ENCODE measurements at regions not wholly inside any gene's neighbourhood (a gene's known extent, or its start where the extent isn't known, plus 50 kb on each side); places are given as distances from the start of the nearest gene placed in this dataset.

DNA sequence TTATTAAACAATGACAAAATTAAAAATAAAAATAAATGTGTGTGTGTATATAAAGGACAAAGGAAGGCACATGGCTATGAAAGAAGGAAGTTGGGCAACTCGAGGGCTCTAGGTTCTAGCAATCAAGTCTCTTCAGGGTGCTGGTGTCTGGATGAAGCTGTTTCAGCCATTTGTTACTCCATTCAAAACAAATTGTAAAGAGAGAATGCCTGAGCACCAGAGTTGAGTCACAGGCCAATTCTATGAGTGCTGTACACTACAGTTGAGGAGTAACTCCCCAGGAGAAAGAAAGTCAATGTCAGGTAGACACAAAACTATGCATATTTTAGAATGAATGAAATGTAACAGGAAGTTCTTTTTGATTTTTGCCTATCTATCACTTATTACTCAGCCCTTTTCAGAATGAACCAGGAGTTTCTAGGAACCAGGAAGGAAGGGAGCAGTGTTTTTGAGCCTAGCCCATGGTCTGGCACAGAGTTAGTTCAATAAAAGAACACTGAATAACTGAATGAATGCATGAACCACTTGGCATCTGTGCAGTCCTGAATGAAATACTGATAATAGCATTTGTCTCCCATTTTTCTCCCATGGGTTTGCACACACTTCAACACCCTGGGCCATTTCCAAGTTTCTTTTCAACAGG, 151.7 kb upstream of the CPEB2 start:
- H3K36me3 Mint-ChIP-seq (ENCODE audit: low read depth, unreplicated experiment): no peaks in the 10 kb centered on the region
- H3K27me3 Mint-ChIP-seq (ENCODE audit: unreplicated experiment): peaks cover 2% of the 10 kb centered on the region
- DNase-seq (ENCODE audit: low spot score): no peak
- no peaks in the 10 kb centered on the region for H3K9me3 Mint-ChIP-seq (ENCODE audit: unreplicated experiment)
- no peak overlapping the region for H3K4me3 Mint-ChIP-seq (ENCODE audit: unreplicated experiment)
- TF ChIP-seq, protein P1, sequence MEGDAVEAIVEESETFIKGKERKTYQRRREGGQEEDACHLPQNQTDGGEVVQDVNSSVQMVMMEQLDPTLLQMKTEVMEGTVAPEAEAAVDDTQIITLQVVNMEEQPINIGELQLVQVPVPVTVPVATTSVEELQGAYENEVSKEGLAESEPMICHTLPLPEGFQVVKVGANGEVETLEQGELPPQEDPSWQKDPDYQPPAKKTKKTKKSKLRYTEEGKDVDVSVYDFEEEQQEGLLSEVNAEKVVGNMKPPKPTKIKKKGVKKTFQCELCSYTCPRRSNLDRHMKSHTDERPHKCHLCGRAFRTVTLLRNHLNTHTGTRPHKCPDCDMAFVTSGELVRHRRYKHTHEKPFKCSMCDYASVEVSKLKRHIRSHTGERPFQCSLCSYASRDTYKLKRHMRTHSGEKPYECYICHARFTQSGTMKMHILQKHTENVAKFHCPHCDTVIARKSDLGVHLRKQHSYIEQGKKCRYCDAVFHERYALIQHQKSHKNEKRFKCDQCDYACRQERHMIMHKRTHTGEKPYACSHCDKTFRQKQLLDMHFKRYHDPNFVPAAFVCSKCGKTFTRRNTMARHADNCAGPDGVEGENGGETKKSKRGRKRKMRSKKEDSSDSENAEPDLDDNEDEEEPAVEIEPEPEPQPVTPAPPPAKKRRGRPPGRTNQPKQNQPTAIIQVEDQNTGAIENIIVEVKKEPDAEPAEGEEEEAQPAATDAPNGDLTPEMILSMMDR (IDR thresholded peaks at IDR 0.05; ENCODE audit: unreplicated experiment): no peak
- no peak overlapping the region for H3K27ac Mint-ChIP-seq (ENCODE audit: unreplicated experiment)
- no peaks in the 10 kb centered on the region for H3K4me1 Mint-ChIP-seq (ENCODE audit: unreplicated experiment)

DNA sequence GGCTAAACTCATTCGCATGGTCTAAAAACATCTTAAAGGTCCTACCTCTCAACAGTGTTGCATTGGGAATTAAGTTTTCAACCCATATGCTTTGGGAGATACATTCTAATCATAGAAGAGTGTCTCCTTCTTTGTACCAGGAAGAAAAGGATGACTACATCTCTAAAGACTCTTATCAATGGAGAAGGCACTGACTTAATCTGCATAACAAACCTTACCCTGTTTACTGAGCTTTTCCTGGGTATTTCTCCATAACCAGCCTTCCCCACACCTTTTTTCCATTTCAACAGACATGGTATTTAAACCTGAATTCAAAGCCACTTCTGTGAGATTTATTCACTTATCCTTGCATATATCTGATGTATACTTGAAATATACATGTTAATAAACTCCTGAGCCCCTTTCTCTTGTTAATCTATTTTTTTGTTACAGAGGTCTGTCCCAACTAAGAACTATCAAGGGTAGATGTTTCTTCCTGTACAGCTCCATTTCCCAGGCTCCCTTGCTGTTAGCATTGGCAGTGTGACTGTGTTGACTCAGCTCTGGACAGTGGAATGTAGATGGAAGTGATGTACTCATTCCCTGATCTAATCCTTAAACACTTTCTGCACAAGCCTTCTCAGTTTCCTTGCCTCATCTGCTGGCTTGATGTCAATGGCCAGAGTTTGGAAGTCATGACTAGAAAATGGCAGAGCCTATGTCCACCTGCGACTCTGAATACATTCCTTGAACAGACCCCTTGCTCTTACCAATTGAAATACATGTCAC, 148.9 kb upstream of the CPEB2 start:
- H3K27me3 Mint-ChIP-seq (ENCODE audit: unreplicated experiment): peaks cover 2% of the 10 kb centered on the region

DNA sequence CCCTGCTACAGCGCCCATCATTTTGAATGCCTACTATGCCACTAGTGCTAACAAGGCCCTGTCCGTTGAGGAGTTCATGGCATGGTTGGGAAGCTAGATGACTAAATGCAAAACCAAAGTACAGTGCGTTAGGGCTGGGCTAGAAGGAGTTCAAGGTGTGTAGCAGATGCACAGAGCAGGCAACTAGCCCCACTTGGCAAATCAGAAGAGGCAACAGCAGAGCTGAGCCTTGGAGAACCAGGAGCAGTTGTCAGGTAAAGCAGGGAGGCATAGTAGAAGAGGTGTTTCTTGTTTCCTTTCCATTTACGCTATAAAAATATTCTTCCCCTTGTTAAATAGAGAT, 146.6 kb upstream of the CPEB2 start:
- no peaks in the 10 kb centered on the region for H3K4me1 Mint-ChIP-seq (ENCODE audit: unreplicated experiment)
- H3K4me3 Mint-ChIP-seq (ENCODE audit: unreplicated experiment): no peak overlapping the region
- DNase-seq (ENCODE audit: low spot score): no peak
- TF ChIP-seq, protein P1 (IDR thresholded peaks at IDR 0.05; ENCODE audit: unreplicated experiment): no peak
- peaks cover 2% of the 10 kb centered on the region for H3K27me3 Mint-ChIP-seq (ENCODE audit: unreplicated experiment)
- no peak overlapping the region for H3K27ac Mint-ChIP-seq (ENCODE audit: unreplicated experiment)
- H3K9me3 Mint-ChIP-seq (ENCODE audit: unreplicated experiment): no peaks in the 10 kb centered on the region
- H3K36me3 Mint-ChIP-seq (ENCODE audit: low read depth, unreplicated experiment): no peaks in the 10 kb centered on the region

More for the DNA sequence above, 148.9 kb upstream of the CPEB2 start:
- H3K4me1 Mint-ChIP-seq (ENCODE audit: unreplicated experiment): no peaks in the 10 kb centered on the region
- H3K9me3 Mint-ChIP-seq (ENCODE audit: unreplicated experiment): no peaks in the 10 kb centered on the region
- H3K36me3 Mint-ChIP-seq (ENCODE audit: low read depth, unreplicated experiment): no peaks in the 10 kb centered on the region
- TF ChIP-seq, protein P1 (IDR thresholded peaks at IDR 0.05; ENCODE audit: unreplicated experiment): no peak
- no peak overlapping the region for H3K27ac Mint-ChIP-seq (ENCODE audit: unreplicated experiment)
- DNase-seq (ENCODE audit: low spot score): no peak
- H3K4me3 Mint-ChIP-seq (ENCODE audit: unreplicated experiment): no peak overlapping the region

DNA sequence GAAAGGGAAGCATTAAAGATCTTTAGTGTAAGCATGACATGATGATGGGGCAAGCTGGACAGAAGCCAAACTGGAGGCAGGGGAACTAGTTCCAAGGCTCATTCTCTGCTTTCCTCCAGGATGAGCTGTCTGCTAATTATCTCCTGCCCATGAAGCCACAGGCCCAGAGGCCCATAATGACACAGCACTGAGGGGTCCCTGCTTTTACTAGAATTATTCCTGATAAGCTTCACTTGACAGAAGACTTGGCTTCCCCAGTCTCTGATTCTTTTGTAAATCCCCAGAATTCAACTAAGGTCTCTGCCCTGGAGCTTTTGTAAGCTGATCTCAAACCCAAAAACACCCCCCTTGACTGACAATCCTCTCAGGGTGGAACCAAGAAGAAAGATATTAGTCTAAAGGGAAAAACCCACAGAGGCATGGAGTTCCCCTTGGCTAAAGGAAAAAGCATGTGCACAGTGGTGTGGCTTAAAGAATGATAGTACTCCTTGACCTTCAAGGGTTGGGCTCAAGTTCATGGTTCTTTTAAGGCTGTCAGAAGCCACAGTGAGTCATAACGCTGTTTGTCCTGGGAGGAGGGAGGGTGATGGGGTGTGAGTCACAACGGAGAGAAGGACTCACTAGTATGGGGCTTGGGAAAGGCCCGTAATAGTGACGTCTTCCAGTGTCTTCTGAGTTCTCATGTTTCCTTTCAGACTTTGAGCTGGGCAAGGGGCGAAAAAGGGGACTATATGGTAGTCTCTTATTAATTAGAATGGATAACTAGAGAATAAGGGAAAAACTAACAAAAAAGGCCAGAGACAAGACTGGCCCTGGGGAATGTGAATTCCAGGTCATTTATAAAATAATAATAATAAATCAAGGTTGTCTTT, 146.0 kb upstream of the CPEB2 start:
- TF ChIP-seq, protein P1 (IDR thresholded peaks at IDR 0.05; ENCODE audit: unreplicated experiment): no peak
- Mint-ChIP-seq H3K36me3 (ENCODE audit: low read depth, unreplicated experiment) (no peaks in the 10 kb centered on the region), H3K27ac (ENCODE audit: unreplicated experiment) (no peak overlapping the region), H3K4me1 (ENCODE audit: unreplicated experiment) (no peaks in the 10 kb centered on the region), H3K27me3 (ENCODE audit: unreplicated experiment) (peaks cover 2% of the 10 kb centered on the region), H3K9me3 (ENCODE audit: unreplicated experiment) (no peaks in the 10 kb centered on the region), H3K4me3 (ENCODE audit: unreplicated experiment) (no peak overlapping the region)
- no peak for DNase-seq (ENCODE audit: low spot score)
